Stimulated activated CD4-positive, alpha-beta T cell treated with anti-CD3 and anti-CD28 coated beads, Interleukin-2, amount 100 ng/mL, for 24 hours (primary cell): ENCODE measurements at regions not wholly inside any gene's neighbourhood (a gene's known extent, or its start where the extent isn't known, plus 50 kb on each side); places are given as distances from the start of the nearest gene placed in this dataset.

Source experiments
- DNase-seq, 2 donors: peaks; one replicate each; pipeline ENCODE4 v3.0.0-alpha.2; 2020

DNA sequence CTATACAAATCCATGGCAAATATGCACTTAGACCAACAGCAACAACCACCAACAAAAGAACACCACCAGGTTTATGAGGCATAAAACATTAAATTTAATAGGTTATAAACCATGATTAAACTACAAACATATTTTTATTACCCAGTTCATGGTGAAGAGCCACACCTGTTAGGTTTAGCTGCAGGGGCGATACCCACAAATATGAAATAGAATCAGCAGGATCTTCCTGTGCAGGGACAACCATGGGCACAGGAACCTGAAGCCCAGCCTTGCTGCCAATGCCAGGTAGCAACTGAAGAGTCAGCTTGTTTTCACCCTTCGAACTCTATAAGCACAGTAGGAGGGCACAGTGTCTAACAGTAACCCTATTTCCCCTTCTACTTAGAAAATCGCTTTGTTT is 675.0 kb downstream of the SATB2 start:
- DNase-seq = no peak

DNA sequence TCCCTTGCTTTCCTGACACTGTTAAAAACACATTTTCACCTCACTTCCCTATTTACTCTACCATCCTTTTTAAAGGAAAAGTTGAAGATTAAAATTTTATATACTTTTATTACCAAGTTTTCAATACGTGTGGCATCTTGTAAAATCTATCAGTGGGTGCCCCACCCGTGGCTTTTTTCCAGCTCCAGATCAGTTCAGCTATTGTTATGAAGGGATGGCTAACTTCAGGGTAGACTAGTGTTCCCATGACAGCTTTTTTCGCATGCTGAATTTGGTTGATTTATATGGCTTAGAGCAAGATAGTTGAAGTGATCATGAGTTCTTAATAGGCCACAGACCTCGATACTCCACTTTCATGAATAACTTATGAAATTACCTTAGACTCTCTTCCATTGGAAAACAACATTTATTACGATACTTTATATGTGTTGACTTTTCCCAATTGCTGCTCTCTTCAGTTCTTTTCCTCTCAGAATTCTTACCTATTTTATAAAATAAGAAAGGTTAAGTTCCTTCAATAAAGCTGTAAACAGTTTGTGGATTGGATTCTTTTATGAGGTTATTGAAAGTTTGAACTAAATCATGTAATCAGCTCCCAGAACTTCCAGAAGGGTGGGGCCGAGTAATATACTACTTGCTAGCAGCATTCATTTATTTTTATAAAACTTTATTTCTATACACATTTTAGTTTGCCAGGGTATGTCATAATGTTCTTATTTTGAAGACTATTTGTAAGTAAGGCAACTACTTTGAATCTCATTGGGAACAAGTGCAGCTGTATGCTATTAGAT is 680.9 kb downstream of the SATB2 start:
- DNase-seq = no peak

DNA sequence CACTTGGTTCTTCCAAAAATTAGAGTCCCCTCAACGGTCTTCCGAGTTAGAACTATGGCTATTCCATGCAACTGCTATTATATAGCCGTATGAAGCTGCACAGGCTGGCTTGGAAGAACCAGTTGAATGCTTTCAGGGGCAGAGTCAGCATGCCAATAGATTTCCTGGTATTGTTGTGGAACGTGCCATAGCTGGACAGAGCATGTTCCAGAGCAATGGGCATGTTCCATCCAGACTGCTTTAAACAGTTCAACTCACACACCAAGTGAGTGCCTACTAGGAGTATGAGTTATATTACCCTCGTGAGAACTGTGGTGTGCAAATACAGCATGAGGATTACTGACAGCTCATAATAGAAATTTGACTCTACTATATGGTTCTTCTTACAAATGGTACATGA is 682.0 kb downstream of the SATB2 start:
- DNase-seq = no peak

- DNase-seq = no peak
Observed at GRCh38 chr2:198774576-198774975, 683.2 kb downstream of the SATB2 start.

GRCh38 chr2:198767694-198768093 is 690.0 kb downstream of the SATB2 start:
- DNase-seq = no peak

DNA sequence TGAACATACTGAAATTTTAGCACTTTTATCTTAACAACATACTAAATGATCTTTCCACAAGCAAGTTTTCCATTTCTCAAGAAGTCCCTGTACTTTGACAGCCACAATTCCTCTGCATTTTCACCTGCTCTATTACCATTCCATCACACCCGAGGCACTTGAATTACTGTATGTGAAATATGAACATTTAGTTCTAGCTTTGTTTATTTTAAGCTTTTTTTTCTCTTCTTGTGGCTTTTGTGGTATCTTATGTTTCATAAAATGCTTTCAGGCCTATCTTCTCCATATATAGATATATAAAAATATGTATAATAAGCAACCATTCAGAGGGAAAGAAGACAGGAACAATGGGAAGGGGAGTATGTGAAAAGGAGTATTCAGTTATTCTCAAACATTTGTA is 693.9 kb downstream of the SATB2 start:
- no peak for DNase-seq

DNA sequence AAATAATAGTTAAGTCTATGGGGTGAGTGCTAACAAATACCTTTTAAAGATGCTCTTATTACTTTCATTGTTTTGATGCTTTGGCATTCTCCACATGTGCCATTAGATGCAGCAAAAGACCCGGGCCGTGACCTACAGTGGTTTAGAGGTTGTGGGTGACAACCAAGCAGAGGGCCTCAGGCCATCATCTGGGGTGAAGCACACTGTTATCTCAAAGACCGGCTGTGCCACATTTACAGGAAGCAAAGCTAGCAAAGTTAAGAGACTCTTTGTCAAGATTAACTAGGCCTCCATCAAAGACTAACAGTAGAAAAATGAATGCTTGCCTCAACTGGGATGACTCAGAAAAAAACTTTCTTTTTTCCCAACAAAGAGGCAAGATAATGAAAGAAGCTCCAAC is 695.3 kb downstream of the SATB2 start:
- no peak for DNase-seq

- DNase-seq = no peak
Observed at GRCh38 chr2:198757069-198757468, 700.7 kb downstream of the SATB2 start.

GRCh38 chr2:198756166-198756565 is 701.6 kb downstream of the SATB2 start:
- DNase-seq = no peak

DNA sequence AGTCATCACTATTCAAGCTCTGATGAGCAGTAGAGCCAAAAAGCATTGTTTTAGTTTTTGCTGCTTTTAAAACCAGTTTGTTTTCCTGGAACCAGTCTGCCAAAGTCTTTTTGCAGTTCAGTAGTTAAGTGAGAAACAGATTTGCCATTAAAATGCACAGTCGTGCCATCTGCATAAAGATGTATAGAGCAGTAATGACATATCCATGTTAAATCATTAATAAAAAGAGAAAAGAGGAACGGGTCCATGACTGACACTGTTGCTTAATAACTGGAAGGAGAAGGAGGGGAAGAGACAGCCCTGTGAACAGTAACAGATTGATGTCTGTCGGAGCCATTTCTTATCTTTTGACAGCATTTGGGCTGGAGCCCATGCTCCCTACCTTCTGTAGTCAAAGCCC is 704.6 kb downstream of the SATB2 start:
- no peak for DNase-seq

DNA sequence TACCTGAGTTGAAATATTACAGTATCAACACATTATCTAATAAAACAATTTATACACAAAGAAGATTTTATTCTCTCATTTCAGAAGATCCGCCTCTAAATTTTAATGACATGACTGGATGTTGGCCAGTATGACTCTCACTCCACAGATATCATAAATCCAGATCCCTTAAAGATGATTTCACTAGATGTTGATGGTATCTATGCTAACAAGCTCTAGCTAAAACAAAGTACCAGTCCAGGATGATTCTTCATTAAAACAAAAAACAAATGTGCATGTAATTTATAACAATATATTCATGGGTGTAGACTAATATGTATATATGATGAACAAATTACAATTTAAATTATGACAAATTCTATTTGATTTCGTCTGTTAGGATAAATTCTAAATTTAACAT is 708.4 kb downstream of the SATB2 start:
- no peak for DNase-seq

GRCh38 chr2:198731842-198732399 is 725.8 kb downstream of the SATB2 start:
- no peak for DNase-seq

DNA sequence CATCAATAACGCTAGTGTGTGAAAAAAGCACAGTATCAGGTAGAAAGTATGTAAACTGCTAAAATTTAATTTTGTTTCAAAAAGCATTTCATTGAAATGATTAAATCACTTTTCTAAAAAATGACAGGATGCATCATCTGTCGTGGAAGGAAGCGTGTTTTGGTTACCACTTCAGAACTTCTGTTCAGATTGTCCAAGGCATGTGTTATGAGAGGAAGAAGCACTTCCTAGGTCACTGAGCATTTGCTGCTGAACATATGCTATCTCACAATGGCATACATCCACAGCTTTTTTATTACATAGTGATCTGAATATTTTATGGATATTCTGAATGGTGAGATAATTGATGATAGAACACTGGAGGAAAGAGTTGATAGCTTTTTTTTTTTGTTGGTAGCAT is 737.5 kb downstream of the SATB2 start:
- no peak for DNase-seq

GRCh38 chr2:198717451-198717850 is 740.3 kb downstream of the SATB2 start:
- DNase-seq = no peak

GRCh38 chr2:198715302-198715835 is 742.4 kb downstream of the SATB2 start:
- no peak for DNase-seq

DNA sequence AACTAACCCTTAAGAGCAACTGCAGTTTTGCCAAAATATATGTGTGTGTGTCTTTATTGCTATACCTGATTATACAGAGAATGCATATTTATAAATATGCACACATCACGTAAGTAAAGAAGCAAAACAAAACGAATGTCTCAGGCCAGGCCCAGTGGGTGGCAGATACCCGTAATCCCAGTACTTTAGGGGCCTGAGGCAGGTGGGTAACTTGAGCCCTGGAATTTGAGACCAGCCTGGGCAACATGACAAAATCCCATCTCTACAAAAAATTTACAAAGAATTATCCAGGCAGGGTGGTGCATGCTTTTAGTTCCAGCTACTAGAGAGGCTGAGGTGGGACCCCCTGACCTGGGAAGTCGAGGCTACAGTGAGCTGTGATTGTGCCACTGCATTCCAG is 745.3 kb downstream of the SATB2 start:
- DNase-seq = no peak

GRCh38 chr2:198711484-198711883 is 746.3 kb downstream of the SATB2 start:
- no peak for DNase-seq

DNA sequence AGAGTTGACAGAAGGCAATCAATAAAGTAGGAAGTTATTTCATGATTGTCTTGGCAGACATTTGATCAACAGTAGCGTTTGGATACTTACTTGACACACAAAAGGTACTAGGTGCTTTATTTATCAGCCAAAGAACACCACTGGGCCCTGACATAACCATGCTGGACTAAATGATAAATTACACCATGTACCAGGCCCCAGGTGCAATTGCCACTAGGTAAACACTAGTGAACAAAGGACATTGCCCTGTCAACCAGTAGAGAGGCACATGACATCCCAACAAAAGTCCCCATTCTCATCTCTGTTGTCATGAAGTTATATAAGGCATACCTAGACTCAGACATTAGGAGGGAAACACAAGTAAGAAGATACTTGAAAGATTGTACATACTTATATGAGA is 747.2 kb downstream of the SATB2 start:
- no peak for DNase-seq

GRCh38 chr2:198706476-198707082 is 751.2 kb downstream of the SATB2 start:
- DNase-seq = no peak

GRCh38 chr2:198703281-198703680 is 754.5 kb downstream of the SATB2 start:
- DNase-seq = no peak

DNA sequence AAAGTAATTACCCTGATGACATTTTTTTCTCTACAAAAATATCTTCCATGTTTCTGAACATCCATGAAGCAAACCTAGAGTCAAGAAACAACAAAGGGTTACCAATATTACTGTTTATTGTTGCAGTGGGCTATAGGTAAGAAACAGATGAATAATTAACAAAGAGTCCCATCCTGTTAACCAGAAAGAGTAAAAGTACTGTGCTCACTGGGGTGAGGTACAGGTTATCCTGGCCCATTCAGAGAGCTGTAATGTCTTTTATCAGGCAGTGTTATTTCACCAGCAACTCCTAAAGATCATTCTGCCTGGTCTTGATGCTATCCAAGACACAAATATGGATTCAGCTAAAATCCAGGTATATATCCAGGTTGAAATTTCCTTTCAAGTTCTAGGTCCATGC is 754.9 kb downstream of the SATB2 start:
- DNase-seq = no peak

DNA sequence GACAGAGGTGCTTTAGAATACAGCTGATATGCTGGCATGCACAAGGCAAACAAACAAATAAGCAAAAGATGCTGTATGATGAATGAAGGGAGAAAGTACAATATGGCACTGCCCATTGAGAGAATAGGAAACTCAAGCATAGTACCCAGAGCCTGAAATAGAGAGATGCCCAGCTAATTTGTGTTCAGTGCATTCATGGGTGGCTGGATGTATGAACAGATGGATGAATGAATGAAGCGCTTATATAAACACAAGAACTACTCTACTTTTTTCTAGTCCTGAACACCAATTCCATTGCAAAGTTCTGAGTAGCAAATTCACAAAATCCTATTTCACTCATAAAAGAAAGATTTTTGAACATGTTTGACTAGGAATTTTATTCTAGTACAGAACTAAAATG is 756.3 kb downstream of the SATB2 start:
- DNase-seq = no peak

GRCh38 chr2:198700319-198700718 is 757.4 kb downstream of the SATB2 start:
- DNase-seq = no peak

DNA sequence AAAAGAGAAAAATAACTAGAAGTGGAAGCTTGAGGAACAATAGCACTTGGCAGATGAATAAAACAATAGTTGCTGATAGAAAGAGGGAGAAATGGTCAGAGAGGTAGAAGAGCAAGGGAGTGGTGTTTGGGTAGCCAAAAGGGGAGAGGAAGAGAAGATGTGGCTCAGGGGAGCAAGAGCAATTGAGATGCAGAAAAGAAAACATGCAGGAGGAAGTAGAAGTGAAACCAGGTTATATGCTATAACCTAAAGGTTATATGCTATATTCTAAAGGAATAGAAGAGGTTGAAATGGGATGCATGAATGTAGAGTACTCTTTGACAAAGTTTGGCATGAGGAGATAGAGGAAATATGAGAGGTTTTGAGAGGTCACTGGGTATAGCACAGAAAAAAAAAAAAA is 759.5 kb downstream of the SATB2 start:
- DNase-seq = no peak
